ENCODE measurements at regions not wholly inside any gene's neighbourhood (a gene's known extent, or its start where the extent isn't known, plus 50 kb on each side); places are given as distances from the start of the nearest gene placed in this dataset.

GRCh38 chr12:124445121-124445718, 122.2 kb downstream of the NCOR2 start:
- TF ChIP-seq POLR2A (IDR thresholded peaks at IDR 0.05) (no peak), CTCF (IDR thresholded peaks at IDR 0.05) (no peak)
